ENCODE measurements at regions not wholly inside any gene's neighbourhood (a gene's known extent, or its start where the extent isn't known, plus 50 kb on each side); places are given as distances from the start of the nearest gene placed in this dataset.

- no peak for DNase-seq (ENCODE audit: low read depth in 2 of 2)
Observed at GRCh38 chr4:4772534-4772933, 86.9 kb upstream of the MSX1 start.

- DNase-seq (ENCODE audit: low read depth in 2 of 2): no peak
Observed at GRCh38 chr4:4771160-4771559, 88.3 kb upstream of the MSX1 start.

GRCh38 chr4:4770610-4771009 is 88.9 kb upstream of the MSX1 start:
- no peak for DNase-seq (ENCODE audit: low read depth in 2 of 2)

GRCh38 chr4:4766564-4766963 is 92.9 kb upstream of the MSX1 start:
- peak in 1 of 2 experiments; percentile 37 for DNase-seq (ENCODE audit: low read depth in 2 of 2)

- DNase-seq (ENCODE audit: low read depth in 2 of 2): no peak
Observed at GRCh38 chr4:4765811-4766210, 93.7 kb upstream of the MSX1 start.

- DNase-seq (ENCODE audit: low read depth in 2 of 2): no peak
Observed at GRCh38 chr4:4764558-4764905, 94.9 kb upstream of the MSX1 start.

- no peak for DNase-seq (ENCODE audit: low read depth in 2 of 2)
Observed at GRCh38 chr4:4763822-4764557, 95.5 kb upstream of the MSX1 start.

GRCh38 chr4:4762909-4763821 is 96.3 kb upstream of the MSX1 start:
- peak; percentile 87 for DNase-seq (ENCODE audit: low read depth in 2 of 2)

GRCh38 chr4:4762300-4762699 is 97.2 kb upstream of the MSX1 start:
- DNase-seq (ENCODE audit: low read depth in 2 of 2): no peak

GRCh38 chr4:4761128-4761982 is 98.1 kb upstream of the MSX1 start:
- no peak for DNase-seq (ENCODE audit: low read depth in 2 of 2)

- DNase-seq (ENCODE audit: low read depth in 2 of 2): peak in 1 of 2 experiments; percentile 27
Observed at GRCh38 chr4:4759883-4760282, 99.6 kb upstream of the MSX1 start.

GRCh38 chr4:4759232-4759631 is 100.2 kb upstream of the MSX1 start:
- no peak for DNase-seq (ENCODE audit: low read depth in 2 of 2)

GRCh38 chr4:4758681-4759080 is 100.8 kb upstream of the MSX1 start:
- DNase-seq (ENCODE audit: low read depth in 2 of 2): no peak

GRCh38 chr4:4755306-4755705 is 104.2 kb upstream of the MSX1 start:
- DNase-seq (ENCODE audit: low read depth in 2 of 2): no peak

- no peak for DNase-seq (ENCODE audit: low read depth in 2 of 2)
Observed at GRCh38 chr4:4754641-4755040, 104.8 kb upstream of the MSX1 start.

GRCh38 chr4:4753643-4754042 is 105.8 kb upstream of the MSX1 start:
- no peak for DNase-seq (ENCODE audit: low read depth in 2 of 2)

- no peak for DNase-seq (ENCODE audit: low read depth in 2 of 2)
Observed at GRCh38 chr4:4752576-4753401, 106.7 kb upstream of the MSX1 start.

GRCh38 chr4:4752025-4752424 is 107.4 kb upstream of the MSX1 start:
- no peak for DNase-seq (ENCODE audit: low read depth in 2 of 2)

- DNase-seq (ENCODE audit: low read depth in 2 of 2): no peak
Observed at GRCh38 chr4:4750187-4750586, 109.3 kb upstream of the MSX1 start.

GRCh38 chr4:4749137-4749536 is 110.3 kb upstream of the MSX1 start:
- DNase-seq (ENCODE audit: low read depth in 2 of 2): no peak

- DNase-seq (ENCODE audit: low read depth in 2 of 2): no peak
Observed at GRCh38 chr4:4746444-4746843, 113.0 kb upstream of the MSX1 start.

Measured in fibroblast of skin of left quadriceps (primary cell).